Fibroblast of pulmonary artery (primary cell): ENCODE measurements at regions not wholly inside any gene's neighbourhood (a gene's known extent, or its start where the extent isn't known, plus 50 kb on each side); places are given as distances from the start of the nearest gene placed in this dataset.

Source experiments
- DNase-seq: peaks from one replicate; pipeline ENCODE4 v3.0.0-alpha.2; 2010; ENCODE audit warnings: low read depth
- H3K4me3 ChIP-seq: replicated peaks from 2 replicates; pipeline ENCODE4 v1.5.1; 2011; ENCODE audit warnings: low read depth, mild to moderate bottlenecking, control low read depth, low read length, moderate library complexity
- CTCF ChIP-seq: IDR thresholded peaks from 2 replicates; pipeline ENCODE4 v1.5.1; 2011; ENCODE audit warnings: mild to moderate bottlenecking, control low read depth, low read length, inconsistent platforms; ENCODE audit errors: missing control alignments

DNA sequence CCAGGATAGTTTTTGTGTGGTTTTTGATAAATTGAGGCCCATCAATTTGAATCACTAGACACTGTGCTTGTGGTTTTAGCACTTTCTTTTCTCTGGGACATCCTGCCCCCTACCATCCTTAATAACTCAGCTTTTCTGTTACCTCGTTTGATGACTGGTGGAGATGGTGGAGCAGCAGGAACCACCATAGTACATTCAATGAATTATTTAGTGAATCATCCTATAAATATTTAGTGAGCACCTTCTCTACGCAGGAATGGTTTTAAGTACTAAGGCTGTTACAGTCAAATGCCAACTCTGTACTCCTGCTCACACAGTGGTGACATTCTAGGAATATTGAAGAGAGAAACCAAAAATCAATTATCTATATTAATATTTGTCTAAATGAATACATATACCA is 585.2 kb downstream of the HAO1 start:
- no peak for DNase-seq
- TF ChIP-seq CTCF = no peak
- no peak overlapping the region for H3K4me3 ChIP-seq

- no peak overlapping the region for H3K4me3 ChIP-seq
- DNase-seq = no peak
- no peak for TF ChIP-seq CTCF
These were observed 581.6 kb downstream of the HAO1 start for GRCh38 chr20:7358670-7359069.

GRCh38 chr20:7359739-7360138 is 580.5 kb downstream of the HAO1 start:
- TF ChIP-seq CTCF = no peak
- no peak overlapping the region for H3K4me3 ChIP-seq
- no peak for DNase-seq

DNA sequence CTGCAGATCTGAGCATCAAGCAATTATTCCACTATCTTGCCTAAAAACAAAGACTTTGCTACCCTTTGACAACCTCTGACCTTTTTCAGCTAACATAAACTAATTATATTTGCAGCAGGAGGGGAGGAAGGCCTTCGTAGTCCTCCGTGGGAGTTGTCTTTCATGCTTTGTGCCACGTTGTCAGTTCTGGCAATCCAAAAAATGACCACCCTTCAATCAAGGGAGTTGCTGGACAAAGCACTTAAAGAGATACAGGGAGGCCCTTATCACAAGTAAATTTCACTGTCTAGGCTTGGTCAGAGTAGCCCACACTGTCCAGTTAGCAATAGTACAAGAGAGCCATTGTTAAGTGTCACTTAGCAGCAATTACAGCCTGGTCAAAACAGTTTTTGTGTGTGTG is 578.9 kb downstream of the HAO1 start:
- TF ChIP-seq CTCF = no peak
- no peak for DNase-seq
- H3K4me3 ChIP-seq = no peak overlapping the region

DNA sequence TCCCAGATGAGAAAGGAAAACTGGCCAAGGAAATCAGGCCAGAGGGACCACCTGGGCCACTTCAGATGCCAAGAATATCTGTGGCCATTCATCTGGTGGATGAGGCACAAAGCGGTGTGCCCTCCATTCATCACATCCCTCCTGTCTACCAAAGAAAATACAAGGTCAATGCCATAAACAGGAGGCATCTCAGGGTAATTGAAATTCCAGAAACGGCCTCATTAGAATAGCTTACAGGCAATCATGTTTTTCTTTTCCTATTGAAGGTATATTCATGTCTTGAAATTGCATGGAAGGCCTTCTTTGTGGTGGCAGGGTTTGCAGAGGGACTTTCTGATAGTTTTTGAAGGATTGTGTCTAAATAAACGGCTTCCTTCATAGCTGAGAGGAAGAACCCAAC is 578.3 kb downstream of the HAO1 start:
- no peak for TF ChIP-seq CTCF
- no peak for DNase-seq
- H3K4me3 ChIP-seq = no peak overlapping the region

DNA sequence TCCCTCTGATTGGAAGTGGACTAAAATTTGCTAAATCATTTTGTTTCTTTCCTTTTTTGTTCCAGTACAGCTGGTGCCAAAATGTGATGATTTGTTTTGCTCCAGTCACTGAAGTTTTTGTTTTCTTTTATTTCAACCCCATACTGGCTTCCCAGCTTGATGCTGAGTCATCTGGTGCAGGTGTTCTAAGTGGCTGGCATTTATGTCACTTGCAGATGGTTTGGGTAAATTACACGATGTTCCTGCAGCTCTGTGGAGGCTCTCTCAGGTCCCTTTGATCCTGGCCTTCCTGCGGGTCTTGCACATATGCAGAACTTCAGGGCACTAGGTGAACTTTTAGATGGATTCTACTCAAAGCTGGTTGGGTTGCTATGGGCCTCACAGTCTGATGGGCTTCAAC is 577.7 kb downstream of the HAO1 start:
- TF ChIP-seq CTCF = no peak
- no peak for DNase-seq
- H3K4me3 ChIP-seq = no peak overlapping the region

GRCh38 chr20:7366189-7366588 is 574.1 kb downstream of the HAO1 start:
- no peak overlapping the region for H3K4me3 ChIP-seq
- DNase-seq = no peak
- TF ChIP-seq CTCF = no peak
